Astrocyte of the cerebellum (primary cell): ENCODE measurements at regions not wholly inside any gene's neighbourhood (a gene's known extent, or its start where the extent isn't known, plus 50 kb on each side); places are given as distances from the start of the nearest gene placed in this dataset.

Source experiments
- DNase-seq: peaks from one replicate; pipeline ENCODE4 v3.0.0-alpha.2; 2011; ENCODE audit warnings: low read depth
- H3K4me3 ChIP-seq: 2 replicates; pipeline ENCODE4 v1.5.1; 2011; ENCODE audit warnings: mild to moderate bottlenecking, low read depth, low read length, moderate library complexity
- CTCF ChIP-seq: IDR thresholded peaks from 2 replicates; pipeline ENCODE4 v1.5.1; 2012; ENCODE audit warnings: low read length, low read depth, moderate library complexity, mild to moderate bottlenecking; ENCODE audit errors: missing control alignments
- in situ Hi-C: cut with HindIII; loops from 2 replicates; pipeline ENCODE4 v1.10.0; 2017; ENCODE audit warnings: low sequenced_read_pairs

GRCh38 chr14:22232933-22233332 is 356.1 kb downstream of the DAD1 start:
- TF ChIP-seq CTCF = no peak
- no peak for DNase-seq
- in situ Hi-C loops = loop anchor here (5.0 kb wide), 1 partner anchor 99 kb away; no protein-coding TSS in a partner anchor
- no peak overlapping the region for H3K4me3 ChIP-seq

GRCh38 chr14:22232486-22232885 is 356.5 kb downstream of the DAD1 start:
- no peak overlapping the region for H3K4me3 ChIP-seq
- no peak for DNase-seq
- in situ Hi-C loops = loop anchor here (5.0 kb wide), 1 partner anchor 100 kb away; no protein-coding TSS in a partner anchor
- TF ChIP-seq CTCF = no peak

- DNase-seq = no peak
- in situ Hi-C loops = loop anchor here (5.0 kb wide), 1 partner anchor 101 kb away; no protein-coding TSS in a partner anchor
- TF ChIP-seq CTCF = no peak
- H3K4me3 ChIP-seq = no peak overlapping the region
Measured at GRCh38 chr14:22231018-22231417, 358.0 kb downstream of the DAD1 start.

GRCh38 chr14:22230517-22230916 is 358.5 kb downstream of the DAD1 start:
- TF ChIP-seq CTCF = no peak
- DNase-seq = no peak
- H3K4me3 ChIP-seq = no peak overlapping the region
- in situ Hi-C loops = loop anchor here (5.0 kb wide), 1 partner anchor 102 kb away; no protein-coding TSS in a partner anchor

GRCh38 chr14:22227084-22227483 is 361.9 kb downstream of the DAD1 start:
- in situ Hi-C loops = no loop called here
- DNase-seq = no peak
- no peak for TF ChIP-seq CTCF
- no peak overlapping the region for H3K4me3 ChIP-seq

- in situ Hi-C loops = no loop called here
- TF ChIP-seq CTCF = peak; percentile 9
- no peak overlapping the region for H3K4me3 ChIP-seq
- no peak for DNase-seq
Measured at GRCh38 chr14:22226381-22226780, 362.6 kb downstream of the DAD1 start.
